Panc1 (cell line): ENCODE measurements at regions not wholly inside any gene's neighbourhood (a gene's known extent, or its start where the extent isn't known, plus 50 kb on each side); places are given as distances from the start of the nearest gene placed in this dataset.

Source experiments
- CTCF ChIP-seq: fragments of 450-650 bp; IDR thresholded peaks from 2 replicates; pipeline ENCODE4 v1.5.1; 2017; ENCODE audit warnings: mild to moderate bottlenecking
- POLR2AphosphoS5 ChIP-seq: IDR thresholded peaks from 2 replicates; pipeline ENCODE4 v1.6.1; 2012; ENCODE audit warnings: mild to moderate bottlenecking, low read depth, low read length, moderate library complexity
- SIN3A ChIP-seq: IDR thresholded peaks from 2 replicates; pipeline ENCODE4 v1.6.1; 2012; ENCODE audit warnings: low read depth, mild to moderate bottlenecking, low read length, moderate library complexity, borderline replicate concordance; ENCODE audit not compliant: insufficient read depth

DNA sequence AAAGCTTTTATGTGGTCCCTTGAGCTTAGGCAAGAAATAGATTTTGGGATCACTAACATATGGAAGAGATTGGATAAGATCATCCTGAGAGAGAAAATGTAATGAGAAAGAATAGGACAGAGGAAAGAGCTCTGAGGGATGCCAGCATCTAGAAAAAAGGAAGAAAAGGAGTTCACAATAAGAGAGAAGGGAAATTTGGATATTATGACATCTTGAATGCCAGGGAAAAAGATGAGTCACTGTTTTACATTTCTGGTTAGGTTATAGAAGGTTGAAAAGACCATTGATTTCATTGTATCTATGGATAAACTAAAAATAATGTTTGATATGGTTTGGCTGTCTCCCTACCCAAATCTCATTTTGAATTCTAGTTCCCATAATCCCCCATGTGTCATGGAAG, 208.5 kb downstream of the MAD2L1 start:
- no peak for TF ChIP-seq POLR2AphosphoS5
- TF ChIP-seq CTCF, result no peak
- no peak for TF ChIP-seq SIN3A
